Mesodermal cell (in vitro differentiated cells): ENCODE measurements at regions not wholly inside any gene's neighbourhood (a gene's known extent, or its start where the extent isn't known, plus 50 kb on each side); places are given as distances from the start of the nearest gene placed in this dataset.

ENCODE experiments used
- H3K27ac ChIP-seq: 2 replicates; pipeline ENCODE4 v1.7.0; 2013; ENCODE audit warnings: mild to moderate bottlenecking, low read depth, low read length, moderate library complexity; ENCODE audit not compliant: severe bottlenecking
- H3K36me3 ChIP-seq: 2 replicates; pipeline ENCODE4 v1.7.1; 2013; ENCODE audit warnings: mild to moderate bottlenecking, low read length, moderate library complexity; ENCODE audit not compliant: control insufficient read depth, insufficient read depth
- H3K4me1 ChIP-seq: one replicate; pipeline ENCODE4 v1.7.1; 2013; ENCODE audit warnings: mild to moderate bottlenecking, low read length; ENCODE audit not compliant: insufficient read depth, control insufficient read depth, poor library complexity, severe bottlenecking
- H3K4me3 ChIP-seq: 2 replicates; pipeline ENCODE4 v1.7.0; 2013; ENCODE audit warnings: low read length, control low read depth, mild to moderate bottlenecking; ENCODE audit not compliant: insufficient read depth, poor library complexity, severe bottlenecking; ENCODE audit errors: extremely low read depth
- H3K9me3 ChIP-seq: 2 replicates; pipeline ENCODE4 v1.7.1; 2013; ENCODE audit warnings: mild to moderate bottlenecking, low read length, moderate library complexity; ENCODE audit not compliant: control insufficient read depth
- WGBS, 2 experiments: methylation state at CpG; one replicate each; pipeline ENCODE4 v1.1.5; 2013; ENCODE audit warnings: missing lambda C conversion rate in 2 of 2; ENCODE audit not compliant: insufficient coverage in 2 of 2; 5-methylcytosine and 5-hydroxymethylcytosine counted together

- Histone ChIP-seq H3K4me1 (no peaks in the 10 kb centered on the region), H3K9me3 (no peaks in the 10 kb centered on the region), H3K4me3 (no peak overlapping the region), H3K27ac (no peak overlapping the region), H3K36me3 (no peaks in the 10 kb centered on the region)
- WGBS, 2 experiments: no CpG with 5 or more reads among the region's 2 CpGs
Observed at GRCh38 chr7:125122173-125122572, 192.5 kb upstream of the POT1 start.

DNA sequence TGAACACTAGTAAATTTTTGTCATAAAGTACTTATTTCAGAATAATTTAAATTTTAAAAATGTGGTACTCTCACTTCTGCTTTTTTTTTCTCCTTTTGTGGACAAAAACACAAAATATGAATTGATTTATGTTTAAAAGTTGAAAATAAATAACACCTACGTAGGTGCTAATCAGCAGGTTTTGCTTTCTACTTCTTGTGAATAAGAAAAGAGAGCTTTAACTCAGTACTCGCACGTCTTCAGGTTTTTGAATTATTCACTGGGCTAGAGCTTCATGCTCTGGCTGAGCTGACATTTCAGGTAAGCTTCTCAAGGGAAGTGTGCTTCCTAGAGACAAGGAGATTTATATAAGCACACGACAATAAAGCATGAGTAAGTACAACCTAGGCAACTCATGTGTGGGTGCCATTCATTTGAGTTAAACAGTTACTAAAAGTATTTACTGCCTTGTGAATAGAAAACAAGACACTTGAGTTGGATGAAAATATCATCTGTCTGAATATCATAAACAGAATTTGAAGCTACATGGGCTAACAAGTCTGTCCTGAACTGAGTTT, 190.0 kb upstream of the POT1 start:
- no peaks in the 10 kb centered on the region for H3K4me1 ChIP-seq
- no peak overlapping the region for H3K27ac ChIP-seq
- 52% methylated on average over 3 of the region's 4 CpGs; no CpG with 5 or more reads in 1 of the 2 experiments for WGBS, 2 experiments
- H3K36me3 ChIP-seq: no peaks in the 10 kb centered on the region
- no peak overlapping the region for H3K4me3 ChIP-seq
- no peaks in the 10 kb centered on the region for H3K9me3 ChIP-seq

- Histone ChIP-seq H3K27ac (no peak overlapping the region), H3K36me3 (no peaks in the 10 kb centered on the region), H3K4me1 (no peaks in the 10 kb centered on the region), H3K9me3 (no peaks in the 10 kb centered on the region), H3K4me3 (no peak overlapping the region)
- 80% methylated on average over 1 of the region's 1 CpG; no CpG with 5 or more reads in 1 of the 2 experiments for WGBS, 2 experiments
Observed at GRCh38 chr7:125118444-125118843, 188.8 kb upstream of the POT1 start.

- H3K9me3 ChIP-seq: no peaks in the 10 kb centered on the region
- no peaks in the 10 kb centered on the region for H3K36me3 ChIP-seq
- no peak overlapping the region for H3K4me3 ChIP-seq
- no peaks in the 10 kb centered on the region for H3K4me1 ChIP-seq
- H3K27ac ChIP-seq: no peak overlapping the region
- no CpG with 5 or more reads among the region's 2 CpGs for WGBS, 2 experiments
Observed at GRCh38 chr7:125112850-125113249, 183.2 kb upstream of the POT1 start.

DNA sequence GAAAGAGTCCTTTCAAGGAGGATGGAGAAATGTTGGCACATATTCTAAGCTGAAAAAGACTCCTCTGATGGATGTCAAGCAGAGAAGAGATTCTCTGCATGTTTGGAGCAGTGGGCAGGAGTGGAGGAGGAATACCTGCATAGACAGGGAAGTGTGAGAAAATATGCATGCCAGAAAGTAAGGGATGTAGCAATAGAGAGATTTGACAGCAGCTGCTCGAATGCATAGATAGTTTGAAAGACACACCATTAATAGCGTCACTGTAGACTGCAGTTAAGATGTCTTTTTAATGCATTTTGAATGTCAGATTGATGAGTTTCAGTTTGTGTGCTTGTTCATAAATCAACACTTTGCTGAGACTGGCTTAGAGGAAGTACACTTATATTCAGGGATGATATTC, 169.9 kb upstream of the POT1 start:
- 0 to 80% methylated on average over 1 of the region's 2 CpGs for WGBS, 2 experiments
- H3K9me3 ChIP-seq: no peaks in the 10 kb centered on the region
- H3K36me3 ChIP-seq: no peaks in the 10 kb centered on the region
- no peaks in the 10 kb centered on the region for H3K4me1 ChIP-seq
- H3K4me3 ChIP-seq: no peak overlapping the region
- no peak overlapping the region for H3K27ac ChIP-seq

DNA sequence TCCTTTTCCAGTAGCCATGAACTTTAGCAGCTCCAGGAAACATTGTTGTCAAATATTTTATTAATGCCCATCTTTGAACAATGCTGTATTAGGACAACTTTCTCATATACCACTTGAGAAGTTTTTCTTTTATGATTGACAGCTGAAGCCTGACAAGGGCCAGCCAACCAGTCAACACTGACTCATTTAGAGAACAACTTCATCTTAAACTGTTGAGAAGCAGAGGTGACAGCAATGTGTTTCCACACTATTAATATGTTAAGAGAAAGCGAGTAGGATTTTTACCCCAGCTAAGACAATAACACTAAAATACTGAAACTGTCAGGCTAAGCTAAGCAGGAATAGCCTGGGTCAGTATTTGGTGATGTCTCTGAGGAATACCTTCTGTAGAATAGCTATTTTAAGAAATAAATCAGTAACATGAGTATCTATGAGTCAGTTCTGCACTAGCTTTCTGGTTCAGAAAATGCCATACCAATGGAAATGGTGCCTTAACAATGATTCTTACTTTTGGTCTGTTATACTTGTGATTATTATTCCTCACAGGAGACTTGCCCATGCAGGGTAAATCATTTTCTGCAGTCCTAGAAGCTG, 168.8 kb upstream of the POT1 start:
- WGBS, 2 experiments: no CpG with 5 or more reads among the region's 1 CpG
- Histone ChIP-seq H3K4me3 (no peak overlapping the region), H3K4me1 (no peaks in the 10 kb centered on the region), H3K36me3 (no peaks in the 10 kb centered on the region), H3K9me3 (no peaks in the 10 kb centered on the region), H3K27ac (no peak overlapping the region)

- Histone ChIP-seq H3K27ac (no peak overlapping the region), H3K36me3 (no peaks in the 10 kb centered on the region)
- 100% methylated on average over 1 of the region's 3 CpGs; no CpG with 5 or more reads in 1 of the 2 experiments for WGBS, 2 experiments
Observed at GRCh38 chr7:125090596-125090995, 161.0 kb upstream of the POT1 start.

GRCh38 chr7:125089171-125089570, 159.5 kb upstream of the POT1 start:
- H3K4me3 ChIP-seq: no peak overlapping the region
- H3K36me3 ChIP-seq: no peaks in the 10 kb centered on the region
- no peaks in the 10 kb centered on the region for H3K9me3 ChIP-seq
- H3K27ac ChIP-seq: no peak overlapping the region
- H3K4me1 ChIP-seq: no peaks in the 10 kb centered on the region
- WGBS, 2 experiments: no CpG with 5 or more reads among the region's 3 CpGs

More at GRCh38 chr7:125090596-125090995, 161.0 kb upstream of the POT1 start:
- no peaks in the 10 kb centered on the region for H3K4me1 ChIP-seq
- no peaks in the 10 kb centered on the region for H3K9me3 ChIP-seq
- no peak overlapping the region for H3K4me3 ChIP-seq

- Histone ChIP-seq H3K36me3 (no peaks in the 10 kb centered on the region), H3K27ac (no peak overlapping the region), H3K4me3 (no peak overlapping the region), H3K4me1 (no peaks in the 10 kb centered on the region), H3K9me3 (no peaks in the 10 kb centered on the region)
- WGBS, 2 experiments: no CpG with 5 or more reads among the region's 1 CpG
Observed at GRCh38 chr7:125088555-125088954, 158.9 kb upstream of the POT1 start.

DNA sequence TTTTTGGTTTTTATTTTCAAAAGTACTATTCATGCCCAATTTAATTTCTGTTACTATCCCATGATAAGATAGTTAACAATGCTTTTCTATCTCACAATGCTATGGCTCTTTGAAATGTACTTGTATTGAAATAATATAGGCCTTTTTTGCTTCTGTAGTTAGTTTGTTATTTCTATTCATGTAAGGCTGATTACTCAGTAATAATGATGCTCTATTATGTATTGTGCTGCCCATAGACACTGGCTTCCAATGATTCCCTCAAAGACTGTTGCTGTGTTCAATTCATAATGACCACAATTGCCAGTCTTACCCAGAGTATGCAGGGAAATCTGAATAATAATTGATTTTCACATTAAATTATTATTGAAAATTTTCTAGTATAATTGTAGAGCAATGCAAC, 155.5 kb upstream of the POT1 start:
- H3K4me3 ChIP-seq: no peak overlapping the region
- no peaks in the 10 kb centered on the region for H3K9me3 ChIP-seq
- no peak overlapping the region for H3K27ac ChIP-seq
- no peaks in the 10 kb centered on the region for H3K4me1 ChIP-seq
- no peaks in the 10 kb centered on the region for H3K36me3 ChIP-seq

DNA sequence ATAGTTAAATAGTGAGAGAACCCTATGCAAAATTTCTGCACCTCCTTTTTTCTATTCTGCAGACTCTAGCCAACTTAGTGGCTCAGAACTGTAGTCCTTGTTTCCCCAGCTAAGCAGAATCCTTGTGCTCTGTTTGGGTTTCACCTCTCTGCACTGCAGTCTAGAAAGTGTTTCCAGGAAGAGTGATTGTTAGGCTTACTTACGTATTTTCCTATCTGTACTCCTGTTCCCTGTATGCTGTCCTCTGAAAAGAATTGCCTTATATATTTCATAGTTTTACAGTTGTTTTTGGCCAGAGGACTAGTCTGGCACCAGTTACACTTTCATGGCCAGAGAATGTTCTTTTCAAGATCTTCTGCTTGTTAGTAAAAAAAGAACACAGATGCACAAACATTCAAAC, 154.6 kb upstream of the POT1 start:
- no CpG with 5 or more reads among the region's 1 CpG for WGBS, 2 experiments
- Histone ChIP-seq H3K4me3 (no peak overlapping the region), H3K9me3 (no peaks in the 10 kb centered on the region), H3K27ac (no peak overlapping the region), H3K36me3 (no peaks in the 10 kb centered on the region), H3K4me1 (no peaks in the 10 kb centered on the region)
